Endothelial cell of umbilical vein (primary cell): ENCODE measurements at regions not wholly inside any gene's neighbourhood (a gene's known extent, or its start where the extent isn't known, plus 50 kb on each side); places are given as distances from the start of the nearest gene placed in this dataset.
"Not testable (repeated sequence)": the region's sequence is repeated elsewhere in the genome, so short reads cannot be mapped to it uniquely, and the experiment has no call there.

ENCODE experiments used
- EZH2 ChIP-seq: IDR thresholded peaks from 2 replicates; pipeline ENCODE4 v1.6.1; 2012; ENCODE audit warnings: borderline replicate concordance, low read depth, mild to moderate bottlenecking, moderate library complexity, low read length, inconsistent platforms; ENCODE audit not compliant: severe bottlenecking
- GATA2 ChIP-seq: IDR thresholded peaks from 2 replicates; pipeline ENCODE4 v1.7.0; 2011; ENCODE audit warnings: low read depth, mild to moderate bottlenecking, moderate library complexity, mixed read lengths, low read length; ENCODE audit not compliant: insufficient read length, insufficient read depth
- JUN ChIP-seq: IDR thresholded peaks from 2 replicates; pipeline ENCODE4 v1.6.1; 2011; ENCODE audit warnings: borderline replicate concordance, low read depth; ENCODE audit not compliant: insufficient read length, insufficient read depth
- POLR2A ChIP-seq: IDR thresholded peaks from 2 replicates; pipeline ENCODE4 v1.6.1; 2012; ENCODE audit warnings: low read depth, mild to moderate bottlenecking, control low read depth, low read length
- POLR2AphosphoS5 ChIP-seq: IDR thresholded peaks from 2 replicates; pipeline ENCODE4 v1.6.1; 2012; ENCODE audit warnings: low read depth, mild to moderate bottlenecking, control low read depth, low read length, moderate library complexity; ENCODE audit not compliant: insufficient read depth
- TF ChIP-seq, protein P1 (sequence below), 2 donors: IDR thresholded peaks; 1 replicate in 1 of 2; 2 replicates in 1 of 2; pipeline ENCODE4 v1.5.1; 2011; ENCODE audit warnings: low read length in 2 of 2, mild to moderate bottlenecking in 2 of 2, moderate library complexity in 2 of 2, control low read depth in 1 of 2, inconsistent platforms in 1 of 2, low read depth in 1 of 2; ENCODE audit not compliant: insufficient read depth in 1 of 2; ENCODE audit errors: extremely low read depth in 1 of 2
- TF ChIP-seq, protein P2 (sequence below): IDR thresholded peaks from 2 replicates; pipeline ENCODE4 v1.6.1; 2011; ENCODE audit not compliant: insufficient read depth, insufficient read length

DNA sequence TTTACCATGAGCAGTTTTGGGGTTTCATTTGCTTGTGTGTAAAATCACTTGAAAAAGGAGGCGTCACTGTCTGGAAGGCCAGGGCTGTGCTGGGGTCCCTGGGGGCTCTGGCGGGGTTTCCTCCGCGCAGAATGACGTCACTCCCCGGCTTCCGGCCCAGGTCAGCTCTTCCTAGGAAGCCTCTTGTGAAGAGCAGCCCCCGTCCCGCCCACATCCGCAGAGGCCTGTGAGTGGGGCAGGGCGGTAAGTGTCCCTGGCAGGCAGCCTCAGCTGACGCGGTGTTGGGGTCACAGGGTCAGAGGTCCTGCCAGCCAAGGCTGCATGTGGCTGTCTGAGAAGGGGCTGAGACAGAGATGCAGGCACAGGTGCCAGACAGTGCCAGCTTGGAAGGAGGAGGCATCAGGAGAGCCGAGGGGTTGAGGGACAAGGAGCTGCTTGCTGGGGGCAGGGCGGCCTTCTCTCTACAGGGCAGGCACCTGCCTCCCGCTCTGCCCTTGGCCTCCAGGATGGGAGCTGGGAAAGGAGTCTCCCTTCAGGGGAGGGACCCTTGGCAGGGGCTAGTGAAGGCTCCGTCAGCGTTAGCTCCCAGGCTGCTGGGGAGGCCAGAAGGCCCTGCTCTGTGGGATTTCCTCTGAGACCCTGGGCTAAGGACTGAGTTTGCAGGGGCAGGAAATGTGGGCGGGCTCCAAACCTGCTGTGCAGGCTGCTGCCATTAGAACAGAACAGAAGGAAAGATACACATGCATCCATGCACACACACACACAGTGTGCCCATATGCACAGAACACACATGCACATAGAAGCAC is 3951.6 kb upstream of the TPTE start:
- not testable (repeated sequence) for TF ChIP-seq EZH2, POLR2A, JUN, GATA2, POLR2AphosphoS5
- TF ChIP-seq, protein P1, sequence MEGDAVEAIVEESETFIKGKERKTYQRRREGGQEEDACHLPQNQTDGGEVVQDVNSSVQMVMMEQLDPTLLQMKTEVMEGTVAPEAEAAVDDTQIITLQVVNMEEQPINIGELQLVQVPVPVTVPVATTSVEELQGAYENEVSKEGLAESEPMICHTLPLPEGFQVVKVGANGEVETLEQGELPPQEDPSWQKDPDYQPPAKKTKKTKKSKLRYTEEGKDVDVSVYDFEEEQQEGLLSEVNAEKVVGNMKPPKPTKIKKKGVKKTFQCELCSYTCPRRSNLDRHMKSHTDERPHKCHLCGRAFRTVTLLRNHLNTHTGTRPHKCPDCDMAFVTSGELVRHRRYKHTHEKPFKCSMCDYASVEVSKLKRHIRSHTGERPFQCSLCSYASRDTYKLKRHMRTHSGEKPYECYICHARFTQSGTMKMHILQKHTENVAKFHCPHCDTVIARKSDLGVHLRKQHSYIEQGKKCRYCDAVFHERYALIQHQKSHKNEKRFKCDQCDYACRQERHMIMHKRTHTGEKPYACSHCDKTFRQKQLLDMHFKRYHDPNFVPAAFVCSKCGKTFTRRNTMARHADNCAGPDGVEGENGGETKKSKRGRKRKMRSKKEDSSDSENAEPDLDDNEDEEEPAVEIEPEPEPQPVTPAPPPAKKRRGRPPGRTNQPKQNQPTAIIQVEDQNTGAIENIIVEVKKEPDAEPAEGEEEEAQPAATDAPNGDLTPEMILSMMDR (IDR thresholded peaks at IDR 0.05; ENCODE audit: extremely low read depth in 1 of 2, insufficient read depth in 1 of 2, low read depth in 1 of 2, low read length in 2 of 2), result not testable (repeated sequence)
- TF ChIP-seq, protein P2, sequence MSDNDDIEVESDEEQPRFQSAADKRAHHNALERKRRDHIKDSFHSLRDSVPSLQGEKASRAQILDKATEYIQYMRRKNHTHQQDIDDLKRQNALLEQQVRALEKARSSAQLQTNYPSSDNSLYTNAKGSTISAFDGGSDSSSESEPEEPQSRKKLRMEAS, result not testable (repeated sequence)
